MM.1S (cell line): ENCODE measurements at regions not wholly inside any gene's neighbourhood (a gene's known extent, or its start where the extent isn't known, plus 50 kb on each side); places are given as distances from the start of the nearest gene placed in this dataset.

Experiments used
- CTCF ChIP-seq: fragments of 300-600 bp; sonication (generic); IDR thresholded peaks from 2 replicates; pipeline ENCODE4 v1.5.1; 2016; ENCODE audit warnings: antibody characterized with exemption, low read length, mixed read lengths
- EZH2 ChIP-seq: fragments of 300-600 bp; sonication (generic); optimal IDR thresholded peaks from 2 replicates; pipeline ENCODE3; 2017; ENCODE audit warnings: low read depth, mild to moderate bottlenecking, antibody characterized with exemption, low read length, mixed read lengths
- EZH2phosphoT487 ChIP-seq: fragments of 300-600 bp; sonication (generic); IDR thresholded peaks from 2 replicates; pipeline ENCODE4 v1.6.1; 2018; ENCODE audit warnings: antibody characterized with exemption, low read length

- TF ChIP-seq CTCF: no peak
- no peak for TF ChIP-seq EZH2
- no peak for TF ChIP-seq EZH2phosphoT487
These were observed 336.3 kb downstream of the PYDC2 start for GRCh38 chr3:191797271-191797670.
